SK-N-MC (cell line): ENCODE measurements at regions not wholly inside any gene's neighbourhood (a gene's known extent, or its start where the extent isn't known, plus 50 kb on each side); places are given as distances from the start of the nearest gene placed in this dataset.

Experiments used
- EZH2 ChIP-seq: fragments of 200-600 bp; sonication (generic); IDR thresholded peaks from one replicate; pipeline ENCODE4 v1.6.1; 2017; ENCODE audit warnings: antibody characterized with exemption
- POLR2AphosphoS5 ChIP-seq: IDR thresholded peaks from 2 replicates; pipeline ENCODE4 v1.6.1; 2012; ENCODE audit warnings: mild to moderate bottlenecking, low read depth, low read length, borderline replicate concordance

- no peak for TF ChIP-seq EZH2
- TF ChIP-seq POLR2AphosphoS5 = no peak
Observed at GRCh38 chr22:27270818-27271510, 530.6 kb downstream of the MN1 start.
